ENCODE measurements at regions not wholly inside any gene's neighbourhood (a gene's known extent, or its start where the extent isn't known, plus 50 kb on each side); places are given as distances from the start of the nearest gene placed in this dataset.

- no peak overlapping the region for H3K27ac ChIP-seq (ENCODE audit: low read length, poor library complexity, severe bottlenecking)
- no peak overlapping the region for H3K4me3 ChIP-seq (ENCODE audit: insufficient read depth in 1 of 2, low read depth in 1 of 2, low read length in 2 of 2)
- no peak overlapping the region for H4K8ac ChIP-seq (ENCODE audit: low read length)
- no peaks in the 10 kb centered on the region for H3K36me3 ChIP-seq (ENCODE audit: control insufficient read depth in 1 of 2, insufficient read depth in 2 of 2, low read depth in 1 of 2, low read length in 2 of 2)
- no peaks in the 10 kb centered on the region for H3K4me1 ChIP-seq (ENCODE audit: control insufficient read depth, insufficient read depth, low read depth, low read length)
- no peaks in the 10 kb centered on the region for H3K79me1 ChIP-seq (replicated peaks; ENCODE audit: low read length, poor library complexity, severe bottlenecking)
- no peak overlapping the region for H2BK15ac ChIP-seq (ENCODE audit: low read depth, poor library complexity, severe bottlenecking)
- H2BK5ac ChIP-seq (ENCODE audit: low read depth, low read length, poor library complexity, severe bottlenecking) = no peak overlapping the region
- WGBS = no CpG with 5 or more reads among the region's 1 CpG
- no peak overlapping the region for H4K91ac ChIP-seq (ENCODE audit: low read length)
- H2BK12ac ChIP-seq (ENCODE audit: low read length in 2 of 2) = no peak overlapping the region
- H3K14ac ChIP-seq (ENCODE audit: low read length in 2 of 2) = no peak overlapping the region
- no peak overlapping the region for H3K9ac ChIP-seq (ENCODE audit: low read length)
- no peak overlapping the region for H2AFZ ChIP-seq (ENCODE audit: low read depth, low read length)
- H2AK5ac ChIP-seq (ENCODE audit: low read length, severe bottlenecking) = no peak overlapping the region
- no peak overlapping the region for H2BK120ac ChIP-seq (ENCODE audit: low read depth, low read length)
- H3K18ac ChIP-seq (ENCODE audit: low read depth in 1 of 2, low read length in 2 of 2) = no peak overlapping the region
- no peak overlapping the region for H3K4ac ChIP-seq (ENCODE audit: low read depth in 1 of 2, low read length in 2 of 2)
- H3K27me3 ChIP-seq (ENCODE audit: control insufficient read depth in 1 of 2, insufficient read depth in 1 of 2, low read length in 2 of 2) = no peaks in the 10 kb centered on the region
- H3K23ac ChIP-seq (ENCODE audit: low read length in 2 of 2) = no peak overlapping the region
- H3K4me2 ChIP-seq (ENCODE audit: low read length, poor library complexity, severe bottlenecking) = no peak overlapping the region
- H3K9me3 ChIP-seq (ENCODE audit: control insufficient read depth, low read length) = no peaks in the 10 kb centered on the region
- no peak for DNase-seq
These were observed 283.1 kb downstream of the RAD51AP2 start for GRCh38 chr2:17235167-17235566.

DNA sequence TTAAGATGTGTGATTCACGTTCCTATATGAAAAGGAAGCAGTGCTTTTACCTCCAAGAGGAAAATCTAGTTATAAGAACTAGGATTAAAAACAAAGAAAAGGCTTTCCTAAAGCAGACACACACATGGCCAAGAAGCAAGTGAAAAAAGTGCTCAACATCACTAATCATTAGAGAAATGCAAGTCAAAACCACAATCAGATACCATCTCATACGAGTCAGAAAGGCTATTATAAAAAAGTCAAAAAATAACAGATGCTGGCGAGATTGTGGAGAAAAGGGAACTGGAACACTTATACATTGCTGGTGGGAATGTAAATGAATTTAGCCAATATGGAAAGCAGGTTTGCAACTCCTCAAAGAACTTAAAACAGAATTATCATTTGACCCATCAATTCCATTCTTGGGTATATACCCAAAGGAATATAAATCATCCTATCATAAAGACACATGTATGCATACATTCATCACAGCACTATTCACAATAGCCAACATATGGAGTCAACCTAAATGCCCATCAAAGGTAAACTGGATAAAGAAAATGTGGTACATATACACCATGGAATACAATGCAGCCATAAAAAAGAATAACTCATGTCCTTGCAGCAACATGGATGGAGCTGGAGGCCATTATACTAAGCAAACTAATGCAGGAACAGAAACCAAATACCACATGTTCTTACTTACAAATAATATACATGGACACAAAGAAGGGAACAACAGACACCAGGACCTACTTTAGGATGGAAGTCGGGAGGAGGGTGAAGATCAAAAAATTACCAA is 285.3 kb downstream of the RAD51AP2 start:
- H3K27ac ChIP-seq (ENCODE audit: low read length, poor library complexity, severe bottlenecking) = no peak overlapping the region
- H3K4me2 ChIP-seq (ENCODE audit: low read length, poor library complexity, severe bottlenecking) = no peak overlapping the region
- H3K14ac ChIP-seq (ENCODE audit: low read length in 2 of 2) = no peak overlapping the region
- H2BK5ac ChIP-seq (ENCODE audit: low read depth, low read length, poor library complexity, severe bottlenecking) = no peak overlapping the region
- no peak overlapping the region for H2BK15ac ChIP-seq (ENCODE audit: low read depth, poor library complexity, severe bottlenecking)
- H3K18ac ChIP-seq (ENCODE audit: low read depth in 1 of 2, low read length in 2 of 2) = no peak overlapping the region
- no peak overlapping the region for H4K91ac ChIP-seq (ENCODE audit: low read length)
- no peak overlapping the region for H2BK12ac ChIP-seq (ENCODE audit: low read length in 2 of 2)
- H3K9me3 ChIP-seq (ENCODE audit: control insufficient read depth, low read length) = no peaks in the 10 kb centered on the region
- no peaks in the 10 kb centered on the region for H3K36me3 ChIP-seq (ENCODE audit: control insufficient read depth in 1 of 2, insufficient read depth in 2 of 2, low read depth in 1 of 2, low read length in 2 of 2)
- H3K79me1 ChIP-seq (replicated peaks; ENCODE audit: low read length, poor library complexity, severe bottlenecking) = no peaks in the 10 kb centered on the region
- H2AFZ ChIP-seq (ENCODE audit: low read depth, low read length) = no peak overlapping the region
- H3K4ac ChIP-seq (ENCODE audit: low read depth in 1 of 2, low read length in 2 of 2) = no peak overlapping the region
- peak; percentile 11 for DNase-seq
- H3K4me3 ChIP-seq (ENCODE audit: insufficient read depth in 1 of 2, low read depth in 1 of 2, low read length in 2 of 2) = no peak overlapping the region
- H3K23ac ChIP-seq (ENCODE audit: low read length in 2 of 2) = no peak overlapping the region
- peaks cover 1% of the 10 kb centered on the region for H3K4me1 ChIP-seq (ENCODE audit: control insufficient read depth, insufficient read depth, low read depth, low read length)
- no CpG with 5 or more reads among the region's 4 CpGs for WGBS
- no peak overlapping the region for H4K8ac ChIP-seq (ENCODE audit: low read length)
- no peak overlapping the region for H2AK5ac ChIP-seq (ENCODE audit: low read length, severe bottlenecking)
- H3K27me3 ChIP-seq (ENCODE audit: control insufficient read depth in 1 of 2, insufficient read depth in 1 of 2, low read length in 2 of 2) = no peaks in the 10 kb centered on the region
- H2BK120ac ChIP-seq (ENCODE audit: low read depth, low read length) = no peak overlapping the region
- no peak overlapping the region for H3K9ac ChIP-seq (ENCODE audit: low read length)

GRCh38 chr2:17231394-17231965 is 286.8 kb downstream of the RAD51AP2 start:
- DNase-seq = no peak
- Histone ChIP-seq H3K36me3 (ENCODE audit: control insufficient read depth in 1 of 2, insufficient read depth in 2 of 2, low read depth in 1 of 2, low read length in 2 of 2) (no peaks in the 10 kb centered on the region), H3K9ac (ENCODE audit: low read length) (no peak overlapping the region), H3K4me1 (ENCODE audit: control insufficient read depth, insufficient read depth, low read depth, low read length) (peaks cover 2% of the 10 kb centered on the region), H4K8ac (ENCODE audit: low read length) (no peak overlapping the region), H2BK12ac (ENCODE audit: low read length in 2 of 2) (no peak overlapping the region), H3K18ac (ENCODE audit: low read depth in 1 of 2, low read length in 2 of 2) (no peak overlapping the region), H2BK120ac (ENCODE audit: low read depth, low read length) (no peak overlapping the region), H2AK5ac (ENCODE audit: low read length, severe bottlenecking) (peak overlapping the region; percentile 57), H3K23ac (ENCODE audit: low read length in 2 of 2) (no peak overlapping the region), H2BK15ac (ENCODE audit: low read depth, poor library complexity, severe bottlenecking) (no peak overlapping the region), H3K27me3 (ENCODE audit: control insufficient read depth in 1 of 2, insufficient read depth in 1 of 2, low read length in 2 of 2) (no peaks in the 10 kb centered on the region), H3K14ac (ENCODE audit: low read length in 2 of 2) (no peak overlapping the region), H3K4ac (ENCODE audit: low read depth in 1 of 2, low read length in 2 of 2) (no peak overlapping the region), H2BK5ac (ENCODE audit: low read depth, low read length, poor library complexity, severe bottlenecking) (no peak overlapping the region), H3K4me2 (ENCODE audit: low read length, poor library complexity, severe bottlenecking) (no peak overlapping the region), H4K91ac (ENCODE audit: low read length) (no peak overlapping the region), H3K79me1 (replicated peaks; ENCODE audit: low read length, poor library complexity, severe bottlenecking) (no peaks in the 10 kb centered on the region), H3K9me3 (ENCODE audit: control insufficient read depth, low read length) (no peaks in the 10 kb centered on the region), H2AFZ (ENCODE audit: low read depth, low read length) (no peak overlapping the region), H3K4me3 (ENCODE audit: insufficient read depth in 1 of 2, low read depth in 1 of 2, low read length in 2 of 2) (no peak overlapping the region), H3K27ac (ENCODE audit: low read length, poor library complexity, severe bottlenecking) (no peak overlapping the region)
- 82% methylated on average over 1 of the region's 5 CpGs for WGBS

DNA sequence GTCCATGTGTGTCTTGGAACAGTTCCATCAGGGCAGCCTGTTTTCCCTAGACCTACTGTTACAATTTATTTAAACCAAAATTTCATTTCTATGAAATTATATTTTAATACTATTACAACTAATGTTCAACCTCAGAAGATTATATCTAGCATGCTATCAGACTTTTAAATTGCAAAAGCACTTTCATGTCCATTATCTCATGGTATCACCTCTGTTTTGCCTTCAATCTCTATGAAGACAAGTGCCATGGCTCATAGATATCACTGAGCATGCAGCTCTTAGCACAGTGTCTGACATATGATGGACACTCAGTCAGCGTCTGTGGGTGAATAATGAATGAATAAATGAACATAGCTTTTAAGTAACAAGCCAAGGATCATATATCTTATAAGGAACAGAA is 288.8 kb downstream of the RAD51AP2 start:
- Histone ChIP-seq H3K23ac (ENCODE audit: low read length in 2 of 2) (no peak overlapping the region), H3K27ac (ENCODE audit: low read length, poor library complexity, severe bottlenecking) (no peak overlapping the region)

More for the DNA sequence above, 288.8 kb downstream of the RAD51AP2 start:
- Histone ChIP-seq H3K4ac (ENCODE audit: low read depth in 1 of 2, low read length in 2 of 2) (no peak overlapping the region), H4K8ac (ENCODE audit: low read length) (no peak overlapping the region), H2BK5ac (ENCODE audit: low read depth, low read length, poor library complexity, severe bottlenecking) (no peak overlapping the region), H3K14ac (ENCODE audit: low read length in 2 of 2) (no peak overlapping the region), H3K4me3 (ENCODE audit: insufficient read depth in 1 of 2, low read depth in 1 of 2, low read length in 2 of 2) (no peak overlapping the region), H4K91ac (ENCODE audit: low read length) (no peak overlapping the region), H2BK15ac (ENCODE audit: low read depth, poor library complexity, severe bottlenecking) (no peak overlapping the region), H2AK5ac (ENCODE audit: low read length, severe bottlenecking) (no peak overlapping the region), H2BK12ac (ENCODE audit: low read length in 2 of 2) (no peak overlapping the region), H3K9ac (ENCODE audit: low read length) (no peak overlapping the region), H2AFZ (ENCODE audit: low read depth, low read length) (no peak overlapping the region), H3K79me1 (replicated peaks; ENCODE audit: low read length, poor library complexity, severe bottlenecking) (no peaks in the 10 kb centered on the region), H3K4me2 (ENCODE audit: low read length, poor library complexity, severe bottlenecking) (no peak overlapping the region), H3K4me1 (ENCODE audit: control insufficient read depth, insufficient read depth, low read depth, low read length) (peaks cover 2% of the 10 kb centered on the region), H3K27me3 (ENCODE audit: control insufficient read depth in 1 of 2, insufficient read depth in 1 of 2, low read length in 2 of 2) (no peaks in the 10 kb centered on the region), H3K36me3 (ENCODE audit: control insufficient read depth in 1 of 2, insufficient read depth in 2 of 2, low read depth in 1 of 2, low read length in 2 of 2) (no peaks in the 10 kb centered on the region), H3K9me3 (ENCODE audit: control insufficient read depth, low read length) (no peaks in the 10 kb centered on the region), H2BK120ac (ENCODE audit: low read depth, low read length) (no peak overlapping the region), H3K18ac (ENCODE audit: low read depth in 1 of 2, low read length in 2 of 2) (no peak overlapping the region)
- no CpG with 5 or more reads among the region's 1 CpG for WGBS
- DNase-seq = no peak

Measured in mesenchymal stem cell (in vitro differentiated cells and primary cell).